Suprapubic skin (tissue), 4 donors: ENCODE measurements at regions not wholly inside any gene's neighbourhood (a gene's known extent, or its start where the extent isn't known, plus 50 kb on each side); places are given as distances from the start of the nearest gene placed in this dataset.
"Not testable (repeated sequence)": the region's sequence is repeated elsewhere in the genome, so short reads cannot be mapped to it uniquely, and the experiment has no call there.

ENCODE experiments used
- DNase-seq, 2 donors: peaks; one replicate each; pipeline ENCODE4 v3.0.0-alpha.2; 2019; ENCODE audit warnings: low spot score in 2 of 2
- H3K27ac ChIP-seq: fragments of 200-600 bp; sonication (generic); one replicate; pipeline ENCODE4 v1.5.1; 2019
- H3K27me3 ChIP-seq: fragments of 200-600 bp; sonication (generic); one replicate; pipeline ENCODE4 v1.5.1; 2019
- H3K36me3 ChIP-seq: fragments of 200-600 bp; sonication (generic); one replicate; pipeline ENCODE4 v1.5.1; 2019
- H3K4me1 ChIP-seq: fragments of 200-600 bp; sonication (generic); one replicate; pipeline ENCODE4 v1.5.1; 2019
- H3K4me3 ChIP-seq: fragments of 200-600 bp; sonication (generic); one replicate; pipeline ENCODE4 v1.5.1; 2019; ENCODE audit warnings: mild to moderate bottlenecking
- H3K9me3 ChIP-seq: fragments of 200-600 bp; sonication (generic); one replicate; pipeline ENCODE4 v1.5.1; 2019
- CTCF ChIP-seq, 2 donors: fragments of 200-600 bp in 1 of 2; fragments of 450-650 bp in 1 of 2; sonication (generic) in 1 of 2; IDR thresholded peaks; one replicate each; pipeline ENCODE4 v1.5.1; 2016 to 2019; ENCODE audit warnings: antibody characterized with exemption in 2 of 2, mild to moderate bottlenecking in 1 of 2, moderate library complexity in 1 of 2
- EP300 ChIP-seq: sonication (generic); formaldehyde crosslinking; IDR thresholded peaks from one replicate; pipeline ENCODE4 v1.6.1; 2017; ENCODE audit warnings: antibody characterized with exemption
- POLR2A ChIP-seq, 2 donors: fragments of 450-650 bp; IDR thresholded peaks; one replicate each; pipeline ENCODE4 v1.6.1; 2017; ENCODE audit warnings: antibody characterized with exemption in 2 of 2, mild to moderate bottlenecking in 2 of 2, moderate library complexity in 2 of 2
- POLR2AphosphoS5 ChIP-seq, 3 donors: sonication (generic); formaldehyde crosslinking; IDR thresholded peaks; one replicate each; pipeline ENCODE4 v1.6.1; 2017; ENCODE audit warnings: antibody characterized with exemption in 3 of 3
- WGBS: methylation state at CpG from one replicate; pipeline ENCODE4 v1.1.5; 2018; 5-methylcytosine and 5-hydroxymethylcytosine counted together

- H3K9me3 ChIP-seq = no peaks in the 10 kb centered on the region
- WGBS = 60% methylated on average over 2 of the region's 2 CpGs
- DNase-seq = no peak
- no peaks in the 10 kb centered on the region for H3K27me3 ChIP-seq
- no peak overlapping the region for H3K4me3 ChIP-seq
- no peaks in the 10 kb centered on the region for H3K4me1 ChIP-seq
- no peak overlapping the region for H3K27ac ChIP-seq
- TF ChIP-seq POLR2A (IDR thresholded peaks at IDR 0.05) (no peak), EP300 (no peak), CTCF (IDR thresholded peaks at IDR 0.05) (no peak), POLR2AphosphoS5 (IDR thresholded peaks at IDR 0.05) (no peak)
- H3K36me3 ChIP-seq = no peaks in the 10 kb centered on the region
Measured at GRCh38 chr4:125198916-125199315, 115.8 kb upstream of the FAT4 start.

GRCh38 chr4:125191874-125192459 lies 122.8 kb upstream of the FAT4 start:
- not testable (repeated sequence) for H3K4me3 ChIP-seq, H3K27me3 ChIP-seq, H3K36me3 ChIP-seq, H3K9me3 ChIP-seq, H3K27ac ChIP-seq, H3K4me1 ChIP-seq, DNase-seq
- 100% methylated on average over 5 of the region's 30 CpGs for WGBS

GRCh38 chr4:125191232-125191631 lies 123.5 kb upstream of the FAT4 start:
- Histone ChIP-seq H3K4me3 (no peak overlapping the region), H3K9me3 (no peaks in the 10 kb centered on the region), H3K36me3 (no peaks in the 10 kb centered on the region), H3K4me1 (peaks cover 4% of the 10 kb centered on the region), H3K27ac (no peak overlapping the region), H3K27me3 (no peaks in the 10 kb centered on the region)
- TF ChIP-seq CTCF (IDR thresholded peaks at IDR 0.05) = no peak
- no peak for TF ChIP-seq POLR2A (IDR thresholded peaks at IDR 0.05)
- no peak for TF ChIP-seq EP300
- no peak for TF ChIP-seq POLR2AphosphoS5 (IDR thresholded peaks at IDR 0.05)
- WGBS = 98% methylated on average over 3 of the region's 3 CpGs
- DNase-seq = no peak

GRCh38 chr4:125187226-125188176 lies 127.3 kb upstream of the FAT4 start:
- no peaks in the 10 kb centered on the region for H3K9me3 ChIP-seq
- TF ChIP-seq CTCF (IDR thresholded peaks at IDR 0.05) = no peak
- TF ChIP-seq POLR2AphosphoS5 (IDR thresholded peaks at IDR 0.05) = no peak
- no peak for TF ChIP-seq EP300
- TF ChIP-seq POLR2A (IDR thresholded peaks at IDR 0.05) = no peak
- peaks cover 4% of the 10 kb centered on the region for H3K4me1 ChIP-seq
- 58% methylated on average over 4 of the region's 4 CpGs for WGBS
- no peak for DNase-seq
- no peak overlapping the region for H3K4me3 ChIP-seq
- H3K36me3 ChIP-seq = no peaks in the 10 kb centered on the region
- H3K27ac ChIP-seq = no peak overlapping the region
- no peaks in the 10 kb centered on the region for H3K27me3 ChIP-seq

- Histone ChIP-seq H3K27me3 (no peaks in the 10 kb centered on the region), H3K4me3 (no peak overlapping the region), H3K27ac (no peak overlapping the region), H3K36me3 (no peaks in the 10 kb centered on the region), H3K4me1 (peaks cover 4% of the 10 kb centered on the region), H3K9me3 (no peaks in the 10 kb centered on the region)
- 70% methylated on average over 3 of the region's 3 CpGs for WGBS
- TF ChIP-seq POLR2A (IDR thresholded peaks at IDR 0.05) (no peak), EP300 (no peak), POLR2AphosphoS5 (IDR thresholded peaks at IDR 0.05) (no peak), CTCF (IDR thresholded peaks at IDR 0.05) (no peak)
- no peak for DNase-seq
Measured at GRCh38 chr4:125184116-125184515, 130.6 kb upstream of the FAT4 start.
